SK-N-SH treated with all-trans-retinoic acid at 6 μM for 48 hours (cell line): ENCODE measurements at regions not wholly inside any gene's neighbourhood (a gene's known extent, or its start where the extent isn't known, plus 50 kb on each side); places are given as distances from the start of the nearest gene placed in this dataset.

Experiments used
- ATAC-seq: fragments of 200-7000 bp; cut with Tn5 transposase; 3 replicates; pipeline ENCODE4 v1.9.1; 2020; ENCODE audit warnings: mild to moderate bottlenecking, moderate library complexity
- ARNTL ChIP-seq: fragments of 450-650 bp; formaldehyde crosslinking; IDR thresholded peaks from 2 replicates; pipeline ENCODE4 v1.5.0; 2020; ENCODE audit warnings: low read depth, mild to moderate bottlenecking, moderate library complexity, borderline replicate concordance
- BACH2 ChIP-seq: fragments of 250-450 bp; sonication (Bioruptor Pico); IDR thresholded peaks from 2 replicates; pipeline ENCODE4 v1.9.0; 2021; ENCODE audit warnings: mild to moderate bottlenecking, borderline replicate concordance
- CREB5 ChIP-seq: fragments of 250-450 bp; sonication (Bioruptor Pico); IDR thresholded peaks from 2 replicates; pipeline ENCODE4 v1.5.1; 2020; ENCODE audit warnings: low read depth, mild to moderate bottlenecking, moderate library complexity
- CSDC2 ChIP-seq: fragments of 250-450 bp; sonication (Bioruptor Pico); IDR thresholded peaks from 2 replicates; pipeline ENCODE4 v1.5.0; 2020; ENCODE audit warnings: mild to moderate bottlenecking, moderate library complexity
- CSRNP3 ChIP-seq: fragments of 250-450 bp; sonication (Bioruptor Pico); IDR thresholded peaks from 2 replicates; pipeline ENCODE4 v1.5.1; 2021; ENCODE audit warnings: mild to moderate bottlenecking, moderate library complexity
- ESRRG ChIP-seq: fragments of 250-450 bp; sonication (Bioruptor Pico); IDR thresholded peaks from 2 replicates; pipeline ENCODE4 v1.6.1; 2021; ENCODE audit warnings: mild to moderate bottlenecking
- GLIS3 ChIP-seq: fragments of 250-450 bp; sonication (Bioruptor Pico); IDR thresholded peaks from 2 replicates; pipeline ENCODE4 v1.5.0; 2020; ENCODE audit warnings: mild to moderate bottlenecking, moderate library complexity
- ISL1 ChIP-seq: fragments of 250-450 bp; sonication (Bioruptor Pico); IDR thresholded peaks from 2 replicates; pipeline ENCODE4 v2.1.2; 2022; ENCODE audit warnings: mild to moderate bottlenecking, moderate library complexity
- OSR1 ChIP-seq: fragments of 250-450 bp; sonication (Bioruptor Pico); IDR thresholded peaks from 2 replicates; pipeline ENCODE4 v1.8.0; 2022; ENCODE audit warnings: moderate library complexity, mild to moderate bottlenecking, inconsistent platforms
- PATZ1 ChIP-seq: fragments of 250-450 bp; sonication (Bioruptor Pico); IDR thresholded peaks from 2 replicates; pipeline ENCODE4 v1.8.0; 2020; ENCODE audit warnings: mild to moderate bottlenecking, moderate library complexity, borderline replicate concordance
- POU6F1 ChIP-seq: fragments of 250-450 bp; sonication (Bioruptor Pico); IDR thresholded peaks from 2 replicates; pipeline ENCODE4 v1.8.0; 2021; ENCODE audit warnings: low read depth, mild to moderate bottlenecking, moderate library complexity, borderline replicate concordance
- PPARA ChIP-seq: fragments of 250-450 bp; sonication (Bioruptor Pico); IDR thresholded peaks from 2 replicates; pipeline ENCODE4 v1.5.0; 2020; ENCODE audit warnings: mild to moderate bottlenecking, borderline replicate concordance
- RARB ChIP-seq: fragments of 250-450 bp; sonication (Bioruptor Pico); IDR thresholded peaks from 2 replicates; pipeline ENCODE4 v1.8.0; 2021; ENCODE audit warnings: mild to moderate bottlenecking, moderate library complexity
- SNAI2 ChIP-seq: fragments of 250-450 bp; sonication (Bioruptor Pico); IDR thresholded peaks from 2 replicates; pipeline ENCODE4 v1.5.0; 2020; ENCODE audit warnings: mild to moderate bottlenecking, moderate library complexity
- TCF4 ChIP-seq: fragments of 250-450 bp; sonication (Bioruptor Pico); IDR thresholded peaks from 2 replicates; pipeline ENCODE4 v1.8.0; 2021; ENCODE audit warnings: mild to moderate bottlenecking, moderate library complexity, borderline replicate concordance
- TOX ChIP-seq: fragments of 250-450 bp; sonication (Bioruptor Pico); IDR thresholded peaks from 2 replicates; pipeline ENCODE4 v1.8.0; 2021; ENCODE audit warnings: mild to moderate bottlenecking, moderate library complexity, borderline replicate concordance
- TSHZ2 ChIP-seq: fragments of 250-450 bp; sonication (Bioruptor Pico); IDR thresholded peaks from 2 replicates; pipeline ENCODE4 v1.5.0; 2020; ENCODE audit warnings: mild to moderate bottlenecking, moderate library complexity
- ZC3H10 ChIP-seq: fragments of 250-450 bp; sonication (Bioruptor Pico); IDR thresholded peaks from 2 replicates; pipeline ENCODE4 v1.5.1; 2021; ENCODE audit warnings: mild to moderate bottlenecking, moderate library complexity
- ZFP3 ChIP-seq: fragments of 250-450 bp; sonication (Bioruptor Pico); IDR thresholded peaks from 2 replicates; pipeline ENCODE4 v1.5.0; 2020; ENCODE audit warnings: mild to moderate bottlenecking, moderate library complexity
- ZFP30 ChIP-seq: fragments of 450-650 bp; formaldehyde crosslinking; IDR thresholded peaks from 2 replicates; pipeline ENCODE4 v1.5.0; 2022; ENCODE audit warnings: mild to moderate bottlenecking, moderate library complexity
- ZNF565 ChIP-seq: fragments of 450-650 bp; formaldehyde crosslinking; conservative IDR thresholded peaks from 2 replicates; pipeline ENCODE4 v1.5.0; 2020; ENCODE audit warnings: low read depth, mild to moderate bottlenecking, moderate library complexity
- ZNF70 ChIP-seq: fragments of 450-650 bp; formaldehyde crosslinking; IDR thresholded peaks from 2 replicates; pipeline ENCODE4 v1.5.0; 2020; ENCODE audit warnings: mild to moderate bottlenecking, moderate library complexity
- ZNF8 ChIP-seq: fragments of 450-650 bp; formaldehyde crosslinking; IDR thresholded peaks from 2 replicates; pipeline ENCODE4 v1.5.0; 2020; ENCODE audit warnings: mild to moderate bottlenecking, moderate library complexity

GRCh38 chr11:30733748-30734147, 147.6 kb upstream of the MPPED2 start:
- no peak for ATAC-seq
- no peak for TF ChIP-seq OSR1 (CRISPR knock-in tag)
- no peak for TF ChIP-seq ZNF8 (CRISPR knock-in tag)
- TF ChIP-seq PATZ1 (CRISPR knock-in tag): no peak
- TF ChIP-seq PPARA: no peak
- TF ChIP-seq POU6F1 (CRISPR knock-in tag): no peak
- TF ChIP-seq ZFP30 (CRISPR knock-in tag): no peak
- no peak for TF ChIP-seq ZNF70
- no peak for TF ChIP-seq ISL1 (CRISPR knock-in tag)
- TF ChIP-seq ESRRG: no peak
- no peak for TF ChIP-seq BACH2 (CRISPR knock-in tag)
- no peak for TF ChIP-seq ZNF565 (CRISPR knock-in tag)
- TF ChIP-seq CSDC2: no peak
- no peak for TF ChIP-seq TCF4 (CRISPR knock-in tag)

- no peak for ATAC-seq
- TF ChIP-seq BACH2 (CRISPR knock-in tag) (0 out of 2 replicates have a peak, but pooled peaks have one; percentile 14), ARNTL (CRISPR knock-in tag) (no peak)
Measured at GRCh38 chr11:30730011-30730410, 143.9 kb upstream of the MPPED2 start.

- no peak for ATAC-seq
- TF ChIP-seq TSHZ2 (CRISPR knock-in tag) (peak; percentile 95), ZNF8 (CRISPR knock-in tag) (no peak), ZC3H10 (no peak), ZNF70 (0 out of 2 replicates have a peak, but pooled peaks have one; percentile 10), GLIS3 (CRISPR knock-in tag) (peak; percentile 64; the same call in 1 of the 2 replicates), PATZ1 (CRISPR knock-in tag) (no peak), SNAI2 (CRISPR knock-in tag) (no peak), CREB5 (CRISPR knock-in tag) (peak; percentile 34; the same call in 1 of the 2 replicates), ISL1 (CRISPR knock-in tag) (peak; percentile 61), ZNF565 (CRISPR knock-in tag) (0 out of 2 replicates have a peak, but pooled peaks have one; percentile 20), ZFP3 (no peak), TCF4 (CRISPR knock-in tag) (peak; percentile 90), RARB (CRISPR knock-in tag) (no peak), TOX (CRISPR knock-in tag) (no peak), ESRRG (no peak), CSDC2 (no peak), ZFP30 (CRISPR knock-in tag) (no peak), PPARA (no peak), OSR1 (CRISPR knock-in tag) (no peak), POU6F1 (CRISPR knock-in tag) (peak; percentile 47; the same call in 1 of the 2 replicates), CSRNP3 (CRISPR knock-in tag) (0 out of 2 replicates have a peak, but pooled peaks have one; percentile 15), BACH2 (CRISPR knock-in tag) (no peak), ARNTL (CRISPR knock-in tag) (no peak)
Measured at GRCh38 chr11:30729187-30729713, 143.1 kb upstream of the MPPED2 start.
